ENCODE measurements at regions not wholly inside any gene's neighbourhood (a gene's known extent, or its start where the extent isn't known, plus 50 kb on each side); places are given as distances from the start of the nearest gene placed in this dataset.
A peak's percentile ranks its signal among the peaks of the same experiment; 100 is the strongest.
"Not testable (repeated sequence)": the region's sequence is repeated elsewhere in the genome, so short reads cannot be mapped to it uniquely, and the experiment has no call there.

- no peak for DNase-seq (ENCODE audit: low read depth in 2 of 2)
These were observed 86.2 kb downstream of the PRR15 start for GRCh38 chr7:29649876-29650275.

- DNase-seq (ENCODE audit: low read depth in 2 of 2), result no peak
These were observed 87.8 kb downstream of the PRR15 start for GRCh38 chr7:29651477-29651876.

GRCh38 chr7:29652556-29652955 is 88.9 kb downstream of the PRR15 start:
- DNase-seq (ENCODE audit: low read depth in 2 of 2), result no peak

GRCh38 chr7:29654340-29654739 is 90.7 kb downstream of the PRR15 start:
- not testable (repeated sequence) for DNase-seq (ENCODE audit: low read depth in 2 of 2)

- DNase-seq (ENCODE audit: low read depth in 2 of 2), result no peak
These were observed 93.7 kb downstream of the PRR15 start for GRCh38 chr7:29657288-29657687.

DNA sequence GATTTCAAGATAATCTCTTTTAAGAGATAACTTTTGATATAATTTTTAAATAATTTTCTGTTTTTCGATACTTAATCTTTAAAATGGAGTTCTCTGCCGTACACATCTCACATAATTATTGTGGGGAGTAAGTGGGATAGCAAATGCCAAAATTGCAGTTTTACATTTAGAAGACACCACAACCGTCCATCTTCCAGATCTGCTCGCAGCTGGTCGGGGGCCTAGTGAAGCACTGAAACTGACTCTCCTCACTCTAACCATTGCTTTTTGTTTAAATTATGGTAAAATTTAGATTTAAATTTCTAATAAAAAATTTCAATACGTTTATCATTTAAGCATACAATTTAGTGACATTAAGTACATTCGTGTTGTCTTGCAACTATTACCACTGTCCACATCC is 94.2 kb downstream of the PRR15 start:
- DNase-seq (ENCODE audit: low read depth in 2 of 2), result no peak

DNA sequence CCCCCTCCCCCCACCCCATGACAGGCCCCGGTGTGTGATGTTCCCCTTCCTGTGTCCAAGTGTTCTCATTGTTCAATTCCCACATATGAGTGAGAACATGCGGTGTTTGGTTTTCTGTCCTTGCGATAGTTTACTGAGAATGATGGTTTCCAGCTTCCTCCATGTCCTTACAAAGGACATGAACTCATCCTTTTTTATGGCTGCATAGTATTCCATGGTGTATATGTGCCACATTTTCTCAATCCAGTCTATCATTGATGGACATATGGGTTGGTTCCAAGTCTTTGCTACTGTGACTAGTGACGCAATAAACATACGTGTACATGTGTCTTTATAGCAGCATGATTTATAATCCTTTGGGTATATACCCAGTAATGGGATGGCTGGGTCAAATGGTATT is 95.6 kb downstream of the PRR15 start:
- DNase-seq (ENCODE audit: low read depth in 2 of 2), result not testable (repeated sequence)

- DNase-seq (ENCODE audit: low read depth in 2 of 2), result not testable (repeated sequence)
These were observed 99.3 kb downstream of the PRR15 start for GRCh38 chr7:29662899-29663298.

DNA sequence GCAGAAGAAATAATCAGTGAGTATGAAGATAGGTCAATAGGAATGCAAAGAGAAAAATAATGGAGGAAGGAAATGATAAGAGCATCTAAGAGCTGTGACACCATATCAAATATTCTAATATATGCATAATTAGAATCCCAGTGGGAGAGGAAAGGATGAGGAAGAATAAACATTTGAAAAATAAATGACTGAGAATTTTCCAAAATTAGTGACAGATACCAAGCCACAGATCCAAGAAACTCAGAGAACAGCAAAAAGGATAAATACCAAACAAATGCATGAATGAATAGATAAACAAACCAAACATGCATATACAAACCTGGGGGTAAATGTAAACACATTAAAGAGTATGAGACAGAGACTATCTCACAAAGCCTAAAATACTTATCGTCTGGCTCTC is 101.4 kb downstream of the PRR15 start:
- not testable (repeated sequence) for DNase-seq (ENCODE audit: low read depth in 2 of 2)

- DNase-seq (ENCODE audit: low read depth in 2 of 2), result not testable (repeated sequence)
These were observed 103.5 kb downstream of the PRR15 start for GRCh38 chr7:29667096-29667669.

GRCh38 chr7:29671286-29671685 is 107.7 kb downstream of the PRR15 start:
- DNase-seq (ENCODE audit: low read depth in 2 of 2), result not testable (repeated sequence)

DNA sequence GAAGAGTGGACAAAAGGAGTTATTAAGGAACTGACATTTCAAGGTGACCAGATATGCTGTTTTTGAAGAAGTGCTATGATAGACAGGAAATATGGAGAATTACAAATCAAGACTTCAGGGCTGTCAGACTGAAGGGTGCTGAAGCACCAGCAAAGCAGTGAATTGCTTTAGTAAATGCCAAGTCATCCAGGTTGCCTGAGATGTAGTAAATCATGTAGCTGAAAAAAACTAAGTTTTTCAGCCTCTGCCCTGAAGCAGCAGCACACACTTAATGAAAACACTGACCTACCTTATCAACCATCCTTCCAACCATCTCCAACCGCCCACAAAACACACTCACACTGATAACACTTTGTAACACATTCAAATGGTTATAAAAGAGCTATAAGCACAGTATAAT is 110.0 kb downstream of the PRR15 start:
- DNase-seq (ENCODE audit: low read depth in 2 of 2), result not testable (repeated sequence)

DNA sequence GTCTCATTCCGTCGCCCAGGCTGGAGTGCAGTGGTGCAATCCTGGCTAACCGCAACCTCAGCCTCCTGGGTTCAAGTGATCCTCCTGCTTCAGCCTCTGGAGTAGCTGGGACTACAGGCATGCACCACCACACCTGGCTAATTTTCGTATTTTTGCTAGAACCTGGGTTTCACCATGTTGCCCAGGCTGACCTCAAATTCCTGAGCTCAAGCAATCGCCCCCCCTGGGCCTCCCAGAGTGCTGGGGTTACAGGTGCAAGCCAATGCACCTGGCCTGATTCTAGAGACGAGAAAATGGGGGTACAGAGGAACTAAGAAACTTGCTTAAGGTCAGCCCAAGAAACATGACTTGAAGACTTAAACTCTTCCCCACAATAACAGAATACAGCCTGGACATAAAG is 111.0 kb downstream of the PRR15 start:
- not testable (repeated sequence) for DNase-seq (ENCODE audit: low read depth in 2 of 2)

DNA sequence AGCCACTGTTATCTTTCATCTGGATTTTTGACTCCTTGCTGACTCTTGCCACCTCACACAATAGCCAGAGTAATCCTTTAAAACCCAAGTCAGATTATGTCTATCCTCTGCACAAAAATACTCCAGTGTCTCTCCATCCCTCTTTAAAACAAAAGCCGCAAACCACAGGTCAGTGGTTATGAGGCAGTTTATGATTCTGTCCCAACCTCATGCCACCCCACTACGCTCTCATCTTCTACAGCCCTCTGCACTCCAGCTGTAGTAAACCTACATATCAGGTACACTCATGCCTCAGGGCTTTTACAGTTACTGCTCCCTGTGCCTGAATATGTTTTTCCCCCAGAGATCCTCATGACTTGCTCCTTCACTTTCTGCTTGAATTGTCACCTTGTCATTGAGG is 113.6 kb downstream of the PRR15 start:
- DNase-seq (ENCODE audit: low read depth in 2 of 2), result not testable (repeated sequence)

- DNase-seq (ENCODE audit: low read depth in 2 of 2), result not testable (repeated sequence)
These were observed 116.3 kb downstream of the PRR15 start for GRCh38 chr7:29679963-29680362.

DNA sequence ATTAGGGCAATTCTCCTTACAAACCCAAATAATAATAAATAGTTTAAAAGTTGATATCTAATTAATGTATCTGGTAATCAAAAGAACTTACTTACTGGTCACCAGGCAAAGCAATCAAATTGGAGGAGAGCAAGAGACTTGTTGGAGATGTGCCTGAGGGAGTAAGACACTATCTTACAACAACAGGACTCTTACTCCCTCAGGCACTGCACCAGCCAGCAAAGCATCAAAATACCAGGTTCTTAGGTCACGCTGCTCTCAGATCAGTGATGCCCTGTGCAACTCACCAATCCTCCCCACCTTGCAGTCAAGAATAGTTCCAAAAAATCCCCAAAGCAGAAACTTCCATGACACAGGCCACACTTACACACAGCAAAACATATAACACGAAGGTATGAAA is 117.0 kb downstream of the PRR15 start:
- DNase-seq (ENCODE audit: low read depth in 2 of 2), result not testable (repeated sequence)

GRCh38 chr7:29684151-29684786 is 120.6 kb downstream of the PRR15 start:
- DNase-seq (ENCODE audit: low read depth in 2 of 2), result not testable (repeated sequence)

GRCh38 chr7:29684787-29685650 is 121.3 kb upstream of the WIPF3 start:
- peak; percentile 14 to 15 for DNase-seq (ENCODE audit: low read depth in 2 of 2)

GRCh38 chr7:29685651-29686271 is 120.5 kb upstream of the WIPF3 start:
- DNase-seq (ENCODE audit: low read depth in 2 of 2), result not testable (repeated sequence)

GRCh38 chr7:29690510-29690909 is 115.8 kb upstream of the WIPF3 start:
- DNase-seq (ENCODE audit: low read depth in 2 of 2), result not testable (repeated sequence)

DNA sequence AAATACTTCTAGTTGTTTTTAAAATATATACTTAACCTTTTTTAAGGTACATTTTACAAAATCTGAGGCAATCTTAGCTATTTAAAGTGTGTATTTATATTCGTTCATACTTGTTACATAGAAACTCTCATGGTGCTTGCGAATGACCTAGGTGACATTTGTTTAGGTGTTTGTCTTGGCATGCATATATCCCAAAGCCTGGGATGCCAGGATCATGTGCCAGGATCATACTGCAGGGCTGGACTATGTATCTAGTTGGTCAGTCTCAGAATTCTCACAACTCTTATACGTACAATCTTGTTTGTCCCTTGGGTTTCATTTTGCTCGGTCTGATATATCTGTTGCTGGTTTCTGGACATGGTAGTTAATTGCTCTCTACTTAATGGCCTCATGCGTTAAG is 109.9 kb upstream of the WIPF3 start:
- DNase-seq (ENCODE audit: low read depth in 2 of 2), result not testable (repeated sequence)

DNA sequence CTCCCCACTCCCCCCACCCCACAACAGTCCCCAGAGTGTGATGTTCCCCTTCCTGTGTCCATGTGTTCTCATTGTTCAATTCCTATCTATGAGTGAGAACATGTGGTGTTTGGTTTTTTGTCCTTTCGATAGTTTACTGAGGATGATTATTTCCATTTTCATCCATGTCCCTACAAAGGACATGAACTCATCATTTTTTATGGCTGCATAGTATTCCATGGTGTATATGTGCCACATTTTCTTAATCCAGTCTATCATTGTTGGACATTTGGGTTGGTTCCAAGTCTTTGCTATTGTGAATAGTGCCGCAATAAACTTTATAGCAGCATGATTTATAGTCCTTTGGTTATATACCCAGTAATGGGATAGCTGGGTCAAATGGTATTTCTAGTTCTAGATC is 106.6 kb upstream of the WIPF3 start:
- DNase-seq (ENCODE audit: low read depth in 2 of 2), result not testable (repeated sequence)

Measured in stimulated activated CD8-positive, alpha-beta memory T cell treated with anti-CD3 and anti-CD28 coated beads, Interleukin-2, amount 100 ng/mL, for 48 hours (primary cell).